Gastrocnemius medialis (tissue), 4 donors: ENCODE measurements at regions not wholly inside any gene's neighbourhood (a gene's known extent, or its start where the extent isn't known, plus 50 kb on each side); places are given as distances from the start of the nearest gene placed in this dataset.

Experiments used
- CTCF ChIP-seq, 5 experiments: fragments of 450-650 bp in 3 of 5; fragments of 200-600 bp in 2 of 5; sonication (generic) in 2 of 5; IDR thresholded peaks in 4 of 5; conservative IDR thresholded peaks in 1 of 5; 1 replicate in 4 of 5; 2 replicates in 1 of 5; pipeline ENCODE4 v1.5.1; 2016 to 2019; ENCODE audit warnings: antibody characterized with exemption in 5 of 5, mild to moderate bottlenecking in 3 of 5, moderate library complexity in 3 of 5
- POLR2A ChIP-seq, 2 donors: fragments of 450-650 bp; IDR thresholded peaks; one replicate each; pipeline ENCODE4 v1.6.1; 2017; ENCODE audit warnings: antibody characterized with exemption in 2 of 2, mild to moderate bottlenecking in 2 of 2, moderate library complexity in 2 of 2

GRCh38 chrX:110881971-110882370 is 86.4 kb upstream of the CHRDL1 start:
- TF ChIP-seq POLR2A (IDR thresholded peaks at IDR 0.05) (no peak), CTCF (IDR thresholded peaks at IDR 0.05 in 4 of 5, conservative IDR thresholded peaks at IDR 0.05 in 1 of 5) (no peak)
